ENCODE measurements at regions not wholly inside any gene's neighbourhood (a gene's known extent, or its start where the extent isn't known, plus 50 kb on each side); places are given as distances from the start of the nearest gene placed in this dataset.

DNA sequence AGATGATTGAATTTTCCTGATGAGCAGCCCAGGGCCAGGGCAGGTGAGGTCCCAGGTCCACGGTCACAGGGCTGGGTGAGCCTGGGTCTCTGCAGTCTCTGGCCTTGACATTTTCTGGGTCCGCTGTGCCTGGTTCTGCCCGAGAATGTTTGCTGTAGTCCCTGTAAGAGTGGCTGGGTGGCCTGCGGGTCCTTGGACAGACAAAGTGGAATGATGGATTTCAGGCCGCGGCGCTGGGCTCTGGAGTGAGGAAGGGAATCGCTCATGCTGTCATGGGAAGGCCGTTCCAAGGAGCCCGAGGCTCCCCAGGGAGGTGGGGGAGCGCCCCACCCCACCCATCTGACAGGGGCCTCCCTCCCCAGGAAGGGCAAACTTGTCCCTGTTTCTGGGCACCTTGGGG, 153.5 kb upstream of the CIBAR2 start:
- no peak overlapping the region for H3K27ac ChIP-seq
- TF ChIP-seq, protein P1, sequence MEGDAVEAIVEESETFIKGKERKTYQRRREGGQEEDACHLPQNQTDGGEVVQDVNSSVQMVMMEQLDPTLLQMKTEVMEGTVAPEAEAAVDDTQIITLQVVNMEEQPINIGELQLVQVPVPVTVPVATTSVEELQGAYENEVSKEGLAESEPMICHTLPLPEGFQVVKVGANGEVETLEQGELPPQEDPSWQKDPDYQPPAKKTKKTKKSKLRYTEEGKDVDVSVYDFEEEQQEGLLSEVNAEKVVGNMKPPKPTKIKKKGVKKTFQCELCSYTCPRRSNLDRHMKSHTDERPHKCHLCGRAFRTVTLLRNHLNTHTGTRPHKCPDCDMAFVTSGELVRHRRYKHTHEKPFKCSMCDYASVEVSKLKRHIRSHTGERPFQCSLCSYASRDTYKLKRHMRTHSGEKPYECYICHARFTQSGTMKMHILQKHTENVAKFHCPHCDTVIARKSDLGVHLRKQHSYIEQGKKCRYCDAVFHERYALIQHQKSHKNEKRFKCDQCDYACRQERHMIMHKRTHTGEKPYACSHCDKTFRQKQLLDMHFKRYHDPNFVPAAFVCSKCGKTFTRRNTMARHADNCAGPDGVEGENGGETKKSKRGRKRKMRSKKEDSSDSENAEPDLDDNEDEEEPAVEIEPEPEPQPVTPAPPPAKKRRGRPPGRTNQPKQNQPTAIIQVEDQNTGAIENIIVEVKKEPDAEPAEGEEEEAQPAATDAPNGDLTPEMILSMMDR (conservative IDR thresholded peaks at IDR 0.05): no peak
- TF ChIP-seq ZFX (IDR thresholded peaks at IDR 0.05): no peak

DNA sequence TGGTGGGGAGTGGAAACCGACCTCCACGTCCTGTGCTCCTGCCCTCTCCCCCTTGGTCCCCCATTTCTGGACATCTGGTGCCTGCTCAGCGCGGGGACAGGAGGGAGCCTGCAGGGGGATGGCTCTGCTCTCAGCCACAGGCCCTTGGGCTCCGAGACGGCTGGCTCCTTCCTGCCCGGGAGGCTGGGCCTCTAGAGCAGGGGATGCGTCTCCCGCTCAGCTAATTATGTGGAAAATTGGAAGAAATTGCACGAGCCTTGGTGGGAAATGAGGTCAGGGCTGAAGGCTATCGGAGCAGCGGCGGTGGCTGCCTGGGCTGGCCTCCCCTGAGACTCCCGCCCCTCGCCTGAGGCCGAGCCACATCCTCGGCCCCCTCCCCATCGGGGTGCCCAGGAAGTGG, 154.6 kb upstream of the CIBAR2 start:
- H3K27ac ChIP-seq: no peak overlapping the region
- TF ChIP-seq, protein P1 (conservative IDR thresholded peaks at IDR 0.05): no peak
- no peak for TF ChIP-seq ZFX (IDR thresholded peaks at IDR 0.05)

DNA sequence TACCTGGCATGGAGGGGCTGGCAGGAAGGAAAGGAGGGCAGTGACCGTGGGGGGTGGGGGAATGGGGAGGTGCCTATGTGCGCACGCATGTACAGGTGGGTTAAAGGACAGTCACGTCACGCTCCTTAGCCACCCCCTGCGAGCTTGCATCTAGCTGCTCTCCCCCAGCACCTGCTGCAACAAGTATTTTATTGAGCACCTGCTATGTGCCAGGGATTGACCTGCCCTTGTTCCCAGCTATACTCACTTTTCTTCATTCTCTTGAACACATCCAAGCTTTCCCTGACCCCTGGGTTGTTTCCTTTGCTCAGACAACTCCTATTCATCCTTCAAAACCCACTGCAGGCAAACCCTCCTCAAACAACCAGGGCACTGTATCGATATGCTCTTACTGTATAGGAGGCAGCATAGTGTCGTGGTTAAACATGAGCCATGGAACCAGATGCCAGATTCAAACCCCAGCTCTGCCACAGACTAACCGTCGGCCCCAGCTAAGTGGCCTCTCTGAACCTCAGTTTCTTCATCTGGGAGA, 155.2 kb upstream of the CIBAR2 start:
- H3K27ac ChIP-seq: no peak overlapping the region
- TF ChIP-seq, protein P1 (conservative IDR thresholded peaks at IDR 0.05): no peak
- TF ChIP-seq ZFX (IDR thresholded peaks at IDR 0.05): no peak

DNA sequence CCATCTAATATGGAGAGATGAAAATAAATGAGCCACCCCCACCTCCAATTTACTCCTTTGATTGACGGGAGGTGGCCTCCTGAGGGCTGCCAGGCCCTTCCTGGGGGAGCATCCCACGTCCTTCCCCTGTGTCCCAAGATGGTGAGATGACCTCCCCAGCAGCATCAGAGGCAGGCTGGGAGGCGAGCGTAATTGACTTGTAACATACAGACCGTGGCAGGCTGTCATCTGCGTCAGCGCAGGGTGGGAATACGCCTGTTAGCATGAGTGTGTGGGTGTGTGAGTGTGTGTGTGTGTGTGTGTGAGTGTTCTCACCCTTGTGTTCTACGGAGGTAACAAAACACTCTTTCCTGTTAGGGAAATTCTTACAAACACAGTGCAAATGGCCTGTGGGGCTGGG, 156.9 kb upstream of the CIBAR2 start:
- TF ChIP-seq ZFX (IDR thresholded peaks at IDR 0.05): no peak
- TF ChIP-seq, protein P1 (conservative IDR thresholded peaks at IDR 0.05): no peak
- no peak overlapping the region for H3K27ac ChIP-seq

DNA sequence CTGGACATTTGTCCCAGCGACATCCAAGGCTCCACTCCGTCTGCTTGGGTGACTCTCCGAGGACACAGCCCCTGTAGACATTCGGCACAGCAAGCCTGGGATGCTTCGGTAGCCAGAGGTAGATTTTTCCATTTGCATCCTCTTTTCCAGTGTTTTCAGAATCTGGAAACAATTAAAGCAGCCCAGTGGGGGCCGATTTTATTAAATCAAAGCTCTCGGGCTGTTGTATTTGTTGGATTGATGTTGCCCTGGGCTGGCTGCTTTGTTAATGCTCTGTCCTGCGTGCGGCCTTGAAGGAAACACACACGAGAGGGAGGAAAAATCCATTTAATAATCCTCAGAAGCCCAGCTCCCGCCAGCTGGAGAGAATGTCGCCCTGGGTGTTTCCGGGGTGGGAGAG, 158.1 kb upstream of the CIBAR2 start:
- TF ChIP-seq ZFX (IDR thresholded peaks at IDR 0.05): no peak
- TF ChIP-seq, protein P1 (conservative IDR thresholded peaks at IDR 0.05): no peak
- H3K27ac ChIP-seq: no peak overlapping the region

DNA sequence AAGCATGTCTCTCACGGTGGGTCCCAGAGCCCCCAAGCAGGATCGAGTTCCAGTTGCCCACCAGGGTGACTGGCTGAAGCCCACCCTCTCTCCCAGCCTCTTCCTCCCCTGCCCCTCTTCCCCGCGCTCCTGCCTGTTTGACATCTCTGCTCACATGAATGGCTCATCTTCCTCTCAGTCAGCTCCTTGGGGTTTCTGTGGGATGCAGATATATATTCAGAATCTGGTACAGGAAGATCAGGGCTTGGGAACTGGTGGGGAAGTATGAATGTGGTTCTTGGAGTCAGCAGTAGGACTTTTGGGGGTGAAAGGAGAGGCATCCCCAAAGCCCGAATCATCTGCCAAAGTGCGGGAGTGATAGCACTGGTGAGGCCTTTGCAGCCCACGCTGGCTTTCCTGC, 158.9 kb upstream of the CIBAR2 start:
- no peak overlapping the region for H3K27ac ChIP-seq
- no peak for TF ChIP-seq ZFX (IDR thresholded peaks at IDR 0.05)
- TF ChIP-seq, protein P1 (conservative IDR thresholded peaks at IDR 0.05): no peak

DNA sequence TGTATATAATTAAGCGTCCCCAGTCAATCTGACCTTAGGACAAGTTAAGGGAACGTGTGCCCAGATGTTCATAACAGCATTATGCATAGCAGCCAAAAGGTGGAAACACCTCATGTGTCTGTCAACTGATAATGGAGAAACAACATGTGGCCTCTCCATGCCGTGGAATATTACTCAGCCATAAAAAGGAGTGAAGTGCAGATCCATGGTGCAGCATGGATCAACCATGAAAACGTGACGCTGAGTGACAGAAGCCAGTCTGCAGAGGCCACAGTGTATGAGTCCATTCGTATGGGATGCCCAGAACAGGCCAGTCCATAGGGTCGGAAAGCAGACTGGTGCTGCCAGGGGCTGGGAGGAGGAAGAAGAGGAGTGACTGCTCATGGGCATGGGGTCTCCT, 161.0 kb upstream of the CIBAR2 start:
- H3K27ac ChIP-seq: no peak overlapping the region
- no peak for TF ChIP-seq ZFX (IDR thresholded peaks at IDR 0.05)

DNA sequence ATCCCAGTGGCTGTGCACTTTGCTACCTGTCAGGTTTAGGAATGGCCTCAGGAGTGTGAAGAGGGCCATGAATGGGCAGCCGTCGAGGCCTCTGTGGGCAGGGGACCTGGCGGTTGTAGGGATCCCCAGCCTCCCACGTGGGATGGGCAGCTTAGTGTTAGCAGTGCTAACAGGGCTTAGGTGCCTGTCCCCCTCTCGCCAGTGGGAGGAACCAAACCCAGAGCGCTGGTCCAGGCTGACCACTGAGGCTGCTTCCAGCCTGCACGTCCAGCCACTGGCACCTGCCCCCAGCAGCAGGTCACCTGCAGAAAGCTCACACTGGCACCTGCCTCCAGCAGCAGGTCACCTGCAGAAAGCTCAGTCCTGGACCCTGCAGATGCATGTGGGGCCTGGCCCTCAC, 162.2 kb upstream of the CIBAR2 start:
- TF ChIP-seq, protein P1 (conservative IDR thresholded peaks at IDR 0.05): no peak
- no peak for TF ChIP-seq ZFX (IDR thresholded peaks at IDR 0.05)
- H3K27ac ChIP-seq: no peak overlapping the region

Measured in C4-2B (cell line).